ENCODE measurements at regions not wholly inside any gene's neighbourhood (a gene's known extent, or its start where the extent isn't known, plus 50 kb on each side); places are given as distances from the start of the nearest gene placed in this dataset.
A peak's percentile ranks its signal among the peaks of the same experiment; 100 is the strongest.

GRCh38 chr12:73057428-73057827, 785.3 kb downstream of the TRHDE start:
- H3K27ac ChIP-seq, result no peak overlapping the region
- TF ChIP-seq CTCF (IDR thresholded peaks at IDR 0.05), result no peak
- no peak for TF ChIP-seq EP300 (IDR thresholded peaks at IDR 0.05)
- TF ChIP-seq POLR2A (IDR thresholded peaks at IDR 0.05), result no peak
- TF ChIP-seq POLR2AphosphoS5 (IDR thresholded peaks at IDR 0.05), result no peak

GRCh38 chr12:73065913-73066312, 793.7 kb downstream of the TRHDE start:
- ATAC-seq (ENCODE audit: low FRiP score in 2 of 2), result no peak
- Histone ChIP-seq H3K4me1 (no peaks in the 10 kb centered on the region), H3K4me3 (no peak overlapping the region), H3K36me3 (no peaks in the 10 kb centered on the region), H3K9me3 (no peaks in the 10 kb centered on the region), H3K27ac (no peak overlapping the region), H3K27me3 (no peaks in the 10 kb centered on the region)
- TF ChIP-seq CTCF (IDR thresholded peaks at IDR 0.05) (no peak), POLR2A (IDR thresholded peaks at IDR 0.05) (no peak), POLR2AphosphoS5 (IDR thresholded peaks at IDR 0.05) (no peak), EP300 (IDR thresholded peaks at IDR 0.05) (no peak)
- DNase-seq, result no peak
- 80 to 82% methylated on average over 3 of the region's 3 CpGs for WGBS, 2 donors

More at GRCh38 chr12:73057428-73057827, 785.3 kb downstream of the TRHDE start:
- H3K36me3 ChIP-seq, result no peaks in the 10 kb centered on the region
- H3K9me3 ChIP-seq, result no peaks in the 10 kb centered on the region
- DNase-seq (peak in 1 of 2 donors; percentile 17), ATAC-seq (ENCODE audit: low FRiP score in 2 of 2) (no peak)
- no peaks in the 10 kb centered on the region for H3K4me1 ChIP-seq
- no peak overlapping the region for H3K4me3 ChIP-seq
- WGBS, 2 donors, result 96 to 98% methylated on average over 8 of the region's 8 CpGs
- H3K27me3 ChIP-seq, result no peaks in the 10 kb centered on the region

GRCh38 chr12:73067616-73068015, 795.4 kb downstream of the TRHDE start:
- ATAC-seq (ENCODE audit: low FRiP score in 2 of 2) (peak in 1 of 2 donors; percentile 53), DNase-seq (no peak)
- TF ChIP-seq CTCF (IDR thresholded peaks at IDR 0.05), result no peak
- no peak for TF ChIP-seq POLR2AphosphoS5 (IDR thresholded peaks at IDR 0.05)
- no peak for TF ChIP-seq POLR2A (IDR thresholded peaks at IDR 0.05)
- no peak for TF ChIP-seq EP300 (IDR thresholded peaks at IDR 0.05)
- no peak overlapping the region for H3K4me3 ChIP-seq
- H3K9me3 ChIP-seq, result no peaks in the 10 kb centered on the region
- no peaks in the 10 kb centered on the region for H3K4me1 ChIP-seq
- no peak overlapping the region for H3K27ac ChIP-seq
- H3K27me3 ChIP-seq, result no peaks in the 10 kb centered on the region
- 89 to 95% methylated on average over 5 of the region's 5 CpGs for WGBS, 2 donors
- H3K36me3 ChIP-seq, result no peaks in the 10 kb centered on the region

- H3K4me1 ChIP-seq, result no peaks in the 10 kb centered on the region
- DNase-seq, result no peak
- no peaks in the 10 kb centered on the region for H3K36me3 ChIP-seq
- H3K9me3 ChIP-seq, result peaks cover 0 to 12% (median 0%) of the 10 kb centered on the region in 4 donors
- no peak overlapping the region for H3K4me3 ChIP-seq
- TF ChIP-seq POLR2A (IDR thresholded peaks at IDR 0.05) (no peak), EP300 (IDR thresholded peaks at IDR 0.05) (no peak)
- no peak for ATAC-seq (ENCODE audit: low FRiP score in 2 of 2)
- WGBS, 2 donors, result 85 to 98% methylated on average over 4 of the region's 4 CpGs
- no peaks in the 10 kb centered on the region for H3K27me3 ChIP-seq
- H3K27ac ChIP-seq, result no peak overlapping the region
Observed at GRCh38 chr12:73072214-73072613, 800.0 kb downstream of the TRHDE start.

GRCh38 chr12:73076760-73077159, 804.6 kb downstream of the TRHDE start:
- ATAC-seq (ENCODE audit: low FRiP score in 2 of 2), result no peak
- H3K27ac ChIP-seq, result no peak overlapping the region
- H3K4me1 ChIP-seq, result no peaks in the 10 kb centered on the region
- no peak overlapping the region for H3K4me3 ChIP-seq
- DNase-seq, result no peak
- 73 to 89% methylated on average over 2 of the region's 2 CpGs for WGBS, 2 donors
- H3K27me3 ChIP-seq, result no peaks in the 10 kb centered on the region
- TF ChIP-seq CTCF (IDR thresholded peaks at IDR 0.05) (no peak), EP300 (IDR thresholded peaks at IDR 0.05) (no peak)
- no peaks in the 10 kb centered on the region for H3K36me3 ChIP-seq
- peaks cover 0 to 12% (median 0%) of the 10 kb centered on the region in 4 donors for H3K9me3 ChIP-seq
